ENCODE measurements at regions not wholly inside any gene's neighbourhood (a gene's known extent, or its start where the extent isn't known, plus 50 kb on each side); places are given as distances from the start of the nearest gene placed in this dataset.

GRCh38 chr11:80074837-80075236 is 634.0 kb upstream of the TENM4 start:
- no peak overlapping the region for H3K4me3 ChIP-seq (ENCODE audit: control insufficient read depth, low read depth, low read length)
- no peak for TF ChIP-seq CTCF (conservative IDR thresholded peaks at IDR 0.05; ENCODE audit: control insufficient read depth, insufficient read depth, low read depth, low read length)
- DNase-seq (ENCODE audit: low read depth) = no peak

- H3K4me3 ChIP-seq (ENCODE audit: control insufficient read depth, low read depth, low read length) = no peak overlapping the region
- DNase-seq (ENCODE audit: low read depth) = no peak
- TF ChIP-seq CTCF (conservative IDR thresholded peaks at IDR 0.05; ENCODE audit: control insufficient read depth, insufficient read depth, low read depth, low read length) = no peak
Measured at GRCh38 chr11:80066291-80066690, 625.5 kb upstream of the TENM4 start.

GRCh38 chr11:80065086-80065485 is 624.3 kb upstream of the TENM4 start:
- TF ChIP-seq CTCF (conservative IDR thresholded peaks at IDR 0.05; ENCODE audit: control insufficient read depth, insufficient read depth, low read depth, low read length) = no peak
- no peak for DNase-seq (ENCODE audit: low read depth)
- no peak overlapping the region for H3K4me3 ChIP-seq (ENCODE audit: control insufficient read depth, low read depth, low read length)

GRCh38 chr11:80061056-80061455 is 620.2 kb upstream of the TENM4 start:
- DNase-seq (ENCODE audit: low read depth) = no peak
- no peak for TF ChIP-seq CTCF (conservative IDR thresholded peaks at IDR 0.05; ENCODE audit: control insufficient read depth, insufficient read depth, low read depth, low read length)
- H3K4me3 ChIP-seq (ENCODE audit: control insufficient read depth, low read depth, low read length) = no peak overlapping the region

- TF ChIP-seq CTCF (conservative IDR thresholded peaks at IDR 0.05; ENCODE audit: control insufficient read depth, insufficient read depth, low read depth, low read length) = no peak
Measured at GRCh38 chr11:80054582-80055165, 613.8 kb upstream of the TENM4 start.

GRCh38 chr11:80048513-80048912 is 607.7 kb upstream of the TENM4 start:
- no peak overlapping the region for H3K4me3 ChIP-seq (ENCODE audit: control insufficient read depth, low read depth, low read length)
- no peak for DNase-seq (ENCODE audit: low read depth)
- no peak for TF ChIP-seq CTCF (conservative IDR thresholded peaks at IDR 0.05; ENCODE audit: control insufficient read depth, insufficient read depth, low read depth, low read length)

More at GRCh38 chr11:80054582-80055165, 613.8 kb upstream of the TENM4 start:
- no peak overlapping the region for H3K4me3 ChIP-seq (ENCODE audit: control insufficient read depth, low read depth, low read length)
- no peak for DNase-seq (ENCODE audit: low read depth)

Data from fibroblast of mammary gland (primary cell).